Limb (tissue), 2 donors: ENCODE measurements at regions not wholly inside any gene's neighbourhood (a gene's known extent, or its start where the extent isn't known, plus 50 kb on each side); places are given as distances from the start of the nearest gene placed in this dataset.

ENCODE experiments used
- DNase-seq, 2 donors: peaks; one replicate each; pipeline ENCODE4 v3.0.0-alpha.2; 2016; ENCODE audit errors: extremely low spot score in 2 of 2

DNA sequence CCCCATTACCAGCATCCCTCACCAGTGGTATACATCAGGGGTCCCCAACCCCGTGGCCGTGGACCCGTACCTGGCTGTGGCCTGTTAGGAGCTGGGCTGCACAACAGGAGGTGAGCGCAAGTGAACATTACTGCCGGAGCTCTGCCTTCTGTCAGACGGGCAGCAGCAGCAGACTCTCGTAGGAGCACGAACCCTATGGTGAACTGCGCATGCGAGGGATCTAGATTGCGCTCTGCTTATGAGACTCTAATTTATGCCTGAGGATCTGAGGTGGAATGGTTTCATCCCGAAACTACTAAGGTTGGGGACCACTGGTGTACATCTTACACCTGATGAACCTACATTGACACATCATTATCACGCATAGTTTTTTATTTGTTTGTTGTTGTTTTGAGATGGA lies 52.8 kb upstream of the DHX15 start:
- DNase-seq, result no peak

DNA sequence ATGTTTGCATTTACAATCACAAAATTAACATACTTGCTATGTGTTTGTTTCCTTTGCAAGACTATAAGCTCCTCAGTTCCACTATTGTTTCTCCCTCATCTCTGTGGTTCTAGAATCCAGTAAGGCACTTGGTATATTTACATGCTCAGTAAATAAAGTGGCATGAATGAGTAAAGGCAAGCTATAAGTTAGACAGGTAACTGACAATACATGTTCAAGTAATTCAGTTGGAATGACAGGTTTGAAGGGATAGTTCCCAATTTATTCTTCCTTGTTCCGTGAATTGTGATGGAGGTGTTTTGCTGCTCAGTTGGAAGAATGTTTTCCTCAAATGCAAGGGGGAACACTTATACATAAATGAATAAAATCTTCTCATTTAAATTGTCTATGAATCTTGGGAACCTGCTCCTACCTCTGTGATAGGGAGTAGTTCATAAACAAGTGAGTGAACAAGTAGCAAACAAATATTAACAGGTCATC lies 54.1 kb upstream of the DHX15 start:
- no peak for DNase-seq

- DNase-seq, result no peak
These were observed 55.4 kb upstream of the DHX15 start for GRCh38 chr4:24639714-24640113.

DNA sequence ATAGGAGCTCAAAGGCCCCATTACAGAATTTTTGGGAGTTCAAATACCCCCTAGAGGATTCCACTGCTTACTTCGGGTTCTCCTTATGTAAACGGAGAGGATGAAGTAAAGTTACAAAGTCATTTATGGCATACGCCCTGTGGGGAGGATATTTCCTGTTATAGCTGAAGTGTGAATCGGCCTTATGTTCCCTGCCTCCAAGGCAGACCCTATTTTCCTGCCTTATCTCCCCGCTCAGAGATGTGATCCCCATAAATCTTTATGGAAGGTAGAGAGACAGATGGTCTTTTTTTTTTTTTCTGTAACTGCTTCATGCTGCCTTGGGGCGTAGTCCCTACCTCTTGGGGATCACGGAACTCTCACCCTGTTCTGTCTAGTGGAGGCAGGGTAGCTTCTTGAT lies 56.0 kb upstream of the DHX15 start:
- no peak for DNase-seq

- DNase-seq, result no peak
These were observed 58.7 kb upstream of the DHX15 start for GRCh38 chr4:24642981-24643547.

DNA sequence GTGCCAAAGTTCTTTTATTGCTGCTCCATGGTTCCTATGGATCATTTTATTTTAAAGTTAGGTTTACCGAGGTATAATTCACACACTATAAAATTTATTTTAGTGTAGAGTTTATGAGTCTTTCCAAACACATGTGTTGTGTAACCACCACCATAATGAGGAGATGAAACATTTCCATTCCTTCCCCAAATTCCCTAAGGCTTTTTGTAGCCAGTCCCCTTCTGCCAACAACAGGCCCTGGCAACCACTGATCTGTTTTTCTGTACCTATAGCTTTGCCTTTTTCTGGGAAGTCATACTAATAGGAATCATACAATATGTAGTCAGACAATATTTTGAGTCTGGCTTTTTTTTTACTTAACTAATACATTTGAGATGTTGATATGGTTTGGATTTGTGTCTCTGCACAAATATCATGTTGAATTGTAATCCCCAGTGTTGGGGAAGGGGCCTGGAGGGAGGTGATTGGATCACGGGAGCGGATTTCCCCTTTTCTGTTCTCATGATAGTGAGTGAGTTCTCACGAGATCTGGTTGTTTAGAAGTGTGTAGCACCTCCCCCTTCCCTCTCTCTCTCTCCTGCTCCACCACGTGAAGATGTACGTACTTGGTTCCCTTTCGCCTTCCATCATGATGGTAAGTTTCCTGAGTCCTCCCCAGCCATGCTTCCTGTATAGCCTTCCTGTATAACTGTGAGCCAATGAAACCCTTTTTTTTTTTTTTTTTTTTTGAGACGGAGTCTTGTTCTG lies 59.6 kb upstream of the DHX15 start:
- DNase-seq, result no peak

GRCh38 chr4:24644983-24645764 lies 60.8 kb upstream of the DHX15 start:
- no peak for DNase-seq

GRCh38 chr4:24645765-24646550 lies 61.6 kb upstream of the DHX15 start:
- DNase-seq, result no peak

- DNase-seq, result no peak
These were observed 62.6 kb upstream of the DHX15 start for GRCh38 chr4:24646798-24647460.

- no peak for DNase-seq
These were observed 66.7 kb upstream of the DHX15 start for GRCh38 chr4:24650849-24651640.

- DNase-seq, result no peak
These were observed 71.0 kb upstream of the DHX15 start for GRCh38 chr4:24655326-24655725.

GRCh38 chr4:24655971-24656370 lies 71.6 kb upstream of the DHX15 start:
- DNase-seq, result no peak

- DNase-seq, result no peak
These were observed 72.6 kb upstream of the DHX15 start for GRCh38 chr4:24656906-24657305.

GRCh38 chr4:24657768-24658617 lies 73.6 kb upstream of the DHX15 start:
- DNase-seq, result no peak

GRCh38 chr4:24659241-24659961 lies 75.0 kb upstream of the DHX15 start:
- peak in 1 of 2 donors; percentile 36 for DNase-seq

DNA sequence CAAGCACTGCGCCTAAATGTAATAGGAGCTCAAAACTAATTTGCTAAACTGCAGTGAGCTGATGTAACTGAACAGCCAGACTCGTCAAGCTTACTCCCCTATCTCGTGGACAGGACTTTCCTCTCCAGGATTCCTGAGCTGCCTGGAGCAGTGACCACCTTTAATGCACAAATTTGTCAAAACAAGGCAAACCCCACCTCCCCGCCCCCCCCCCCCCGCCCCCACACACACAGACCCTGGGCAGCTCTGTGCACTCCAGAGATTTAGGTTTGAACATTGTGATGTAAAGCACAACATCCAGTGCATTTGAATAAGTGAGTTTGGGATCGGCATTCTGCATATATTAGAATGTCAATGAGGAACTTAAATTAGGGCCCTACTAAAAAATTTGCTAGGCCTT lies 77.7 kb upstream of the DHX15 start:
- DNase-seq, result no peak

GRCh38 chr4:24662542-24662941 lies 78.2 kb upstream of the DHX15 start:
- no peak for DNase-seq

- DNase-seq, result no peak
These were observed 80.6 kb upstream of the DHX15 start for GRCh38 chr4:24664956-24665355.

- no peak for DNase-seq
These were observed 82.0 kb upstream of the DHX15 start for GRCh38 chr4:24666316-24666715.
